ENCODE measurements at regions not wholly inside any gene's neighbourhood (a gene's known extent, or its start where the extent isn't known, plus 50 kb on each side); places are given as distances from the start of the nearest gene placed in this dataset.
"Not testable (repeated sequence)": the region's sequence is repeated elsewhere in the genome, so short reads cannot be mapped to it uniquely, and the experiment has no call there.

DNA sequence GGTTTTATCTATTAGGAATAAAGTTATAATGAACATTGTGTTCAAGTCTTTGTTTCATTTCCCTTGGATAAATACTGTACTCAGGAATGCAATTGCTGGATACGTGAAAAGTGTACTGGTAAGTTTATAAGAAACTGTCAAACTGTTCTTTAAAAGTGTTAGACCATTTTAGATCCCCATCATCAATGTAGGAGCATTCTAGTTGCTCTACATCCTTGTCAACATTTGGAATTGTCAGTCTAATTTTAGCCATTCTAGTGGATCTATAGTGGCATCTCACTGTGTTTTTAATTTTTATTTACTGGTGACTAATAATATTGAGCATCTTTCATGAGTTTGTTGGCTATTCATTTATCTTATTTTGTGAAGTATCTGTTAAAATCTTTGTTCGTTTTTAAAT is 354.0 kb upstream of the NRP1 start:
- no peak for DNase-seq

DNA sequence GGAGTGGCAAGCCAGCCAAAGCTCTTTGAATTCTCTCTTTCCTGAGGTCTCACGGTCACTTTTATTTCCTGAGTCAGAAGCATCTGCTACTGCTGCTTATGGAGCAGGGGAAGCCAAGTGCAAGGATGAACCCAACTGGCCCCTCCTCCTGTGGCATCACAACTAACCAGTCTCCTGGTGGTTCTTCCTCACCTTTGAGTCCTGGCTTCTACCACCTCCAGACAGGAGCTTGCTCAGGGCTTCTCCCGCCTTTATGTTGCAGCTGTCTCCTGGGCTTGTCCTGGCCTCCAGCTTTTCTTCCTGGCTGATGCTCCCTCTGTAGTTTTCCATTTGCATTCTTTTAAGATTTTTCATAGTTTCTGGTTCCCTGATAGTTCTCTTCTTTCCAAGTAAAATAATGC is 349.7 kb upstream of the NRP1 start:
- DNase-seq: peak; percentile 45

DNA sequence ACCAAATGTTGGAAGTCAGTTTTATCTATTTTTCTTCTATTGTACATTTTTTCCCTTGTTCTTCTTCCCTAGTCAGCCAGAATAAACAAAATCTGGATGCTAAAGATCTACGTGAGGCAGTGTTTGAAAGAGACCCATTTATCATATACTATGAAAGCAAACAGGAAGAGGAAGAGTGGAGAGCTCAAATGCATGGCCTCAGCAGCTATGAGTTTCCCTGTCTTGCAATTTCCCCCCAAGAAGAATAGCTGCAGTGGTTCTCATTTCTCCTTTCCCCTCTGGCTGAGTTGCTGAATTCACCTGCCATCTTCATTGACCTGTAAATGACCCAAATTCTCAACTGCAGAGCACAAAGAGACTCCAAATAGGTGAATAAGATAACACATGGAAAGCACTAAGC is 347.1 kb upstream of the NRP1 start:
- no peak for DNase-seq

DNA sequence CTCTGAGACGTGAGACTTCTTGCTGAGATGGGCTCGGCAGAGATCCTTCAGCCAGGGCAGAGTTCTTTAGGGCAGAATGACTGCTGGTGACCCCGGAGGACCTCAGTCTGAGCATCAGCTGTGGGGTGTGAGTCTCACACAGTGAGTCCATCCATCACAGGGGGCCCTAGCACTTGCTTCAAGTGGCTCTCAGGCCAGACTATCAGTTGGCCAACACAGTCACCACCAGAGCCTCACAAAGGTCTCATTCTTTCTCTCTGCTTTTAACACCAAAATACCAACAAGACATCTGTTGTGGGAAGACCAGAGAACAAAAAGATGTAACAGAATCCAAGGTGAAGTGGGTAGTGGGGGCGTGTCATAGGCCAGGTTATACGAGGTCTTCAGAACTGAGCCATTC is 345.6 kb upstream of the NRP1 start:
- DNase-seq: no peak

DNA sequence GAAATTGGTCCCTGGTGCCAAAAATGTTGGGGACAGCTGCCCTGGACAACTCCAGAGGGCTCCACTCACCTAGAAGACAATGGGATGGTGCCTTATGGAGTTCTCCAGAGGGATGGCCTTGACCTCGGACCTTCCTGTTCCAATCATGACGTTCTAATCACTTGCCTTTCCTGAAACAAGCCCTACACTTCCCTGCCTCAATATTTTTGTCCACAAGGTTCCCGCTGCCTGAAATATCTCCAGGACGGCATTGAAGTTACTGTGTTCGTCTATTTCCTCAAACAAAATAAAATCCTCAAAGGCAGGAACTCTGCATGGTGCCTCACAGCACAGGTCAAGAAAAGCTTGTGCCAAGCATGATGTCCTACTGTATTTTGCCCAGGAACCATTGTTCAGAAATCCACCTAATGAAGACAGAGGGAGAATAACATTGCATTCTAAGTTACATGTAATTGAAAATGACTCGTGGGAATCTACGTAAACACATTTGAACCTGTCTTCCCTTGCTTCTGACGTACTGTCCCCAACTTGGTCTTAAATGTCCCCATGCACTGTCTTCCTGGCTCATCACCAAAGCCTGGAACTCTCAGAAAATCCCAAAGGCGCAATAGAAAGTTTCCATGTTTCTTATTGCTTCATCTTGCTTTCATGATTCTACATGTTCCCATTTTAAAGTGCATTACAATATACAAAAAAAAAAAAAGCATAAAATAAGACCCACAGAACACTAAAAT is 342.3 kb upstream of the NRP1 start:
- DNase-seq: no peak

DNA sequence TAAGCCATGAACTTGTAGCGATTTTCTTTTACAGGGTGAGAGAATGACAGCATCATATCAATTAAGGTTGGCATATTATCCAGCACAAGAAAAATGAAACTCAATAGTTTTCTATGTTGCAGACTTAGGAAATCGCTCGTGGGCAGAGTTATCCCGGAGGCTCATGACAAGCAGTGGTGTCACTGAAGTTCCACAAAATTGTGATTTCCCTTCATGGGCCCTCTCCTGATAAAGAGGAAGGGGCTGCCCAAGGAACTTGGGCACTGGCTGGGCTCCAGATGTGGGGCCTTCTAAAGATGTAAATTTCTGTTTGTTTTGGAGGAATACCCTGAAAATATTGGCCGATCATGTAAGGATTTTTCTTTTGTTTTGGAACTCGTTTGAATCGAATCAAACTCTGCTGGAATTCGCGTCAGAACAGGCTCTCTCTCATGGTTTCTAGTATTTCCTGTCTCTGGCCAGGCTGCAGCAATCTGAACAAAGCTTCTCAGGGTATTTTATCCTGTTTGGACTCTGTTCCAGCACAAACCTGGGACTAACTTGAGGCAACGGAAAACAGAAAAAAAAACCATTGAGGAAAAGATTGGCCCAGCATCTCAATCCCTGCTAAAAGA is 340.6 kb upstream of the NRP1 start:
- DNase-seq: peak; percentile 12

DNA sequence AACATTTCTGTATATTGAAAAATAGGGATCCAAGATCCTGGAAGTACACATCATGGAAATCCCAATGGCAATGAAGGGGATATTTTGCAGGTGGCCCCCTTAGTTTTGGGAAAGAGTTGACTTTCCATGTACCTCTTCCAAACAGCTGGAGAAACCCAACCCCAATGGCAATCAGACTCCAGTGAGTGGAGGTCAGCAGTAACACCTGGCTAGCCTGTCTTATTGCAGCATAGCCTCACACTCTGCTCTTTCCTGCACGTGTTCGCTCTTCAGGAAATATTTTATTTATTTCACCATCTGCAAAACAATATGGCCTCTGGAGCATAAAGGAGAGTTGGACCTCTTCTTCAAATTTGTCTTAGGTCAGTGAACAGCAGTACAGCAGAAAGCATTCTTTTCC is 340.0 kb upstream of the NRP1 start:
- DNase-seq: no peak

DNA sequence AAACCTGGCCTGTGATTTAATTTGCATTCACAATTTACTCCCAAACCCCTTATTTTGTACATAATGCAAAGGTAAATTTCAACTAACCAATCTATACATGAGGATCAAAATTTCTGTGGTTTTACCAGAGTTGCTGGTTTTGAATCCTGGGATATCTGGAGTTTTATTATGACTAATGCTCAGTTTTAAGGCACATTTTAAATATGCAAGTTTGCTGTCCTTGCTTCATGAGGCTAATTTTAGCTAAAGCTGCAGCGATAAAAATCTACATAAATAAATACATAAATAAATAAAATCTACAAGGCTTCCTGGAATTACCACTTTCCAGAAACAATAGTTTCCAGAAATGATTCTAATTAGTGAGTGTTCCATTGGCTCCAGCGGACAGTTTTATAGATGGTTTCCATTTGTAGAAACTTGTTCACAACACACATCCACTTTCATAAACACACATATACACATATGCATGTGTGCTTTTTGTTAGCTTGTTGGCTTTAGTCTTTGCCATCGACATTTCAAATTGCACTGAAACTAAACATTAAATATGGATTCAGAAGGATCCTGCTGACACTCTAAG is 339.5 kb upstream of the NRP1 start:
- DNase-seq: no peak

DNA sequence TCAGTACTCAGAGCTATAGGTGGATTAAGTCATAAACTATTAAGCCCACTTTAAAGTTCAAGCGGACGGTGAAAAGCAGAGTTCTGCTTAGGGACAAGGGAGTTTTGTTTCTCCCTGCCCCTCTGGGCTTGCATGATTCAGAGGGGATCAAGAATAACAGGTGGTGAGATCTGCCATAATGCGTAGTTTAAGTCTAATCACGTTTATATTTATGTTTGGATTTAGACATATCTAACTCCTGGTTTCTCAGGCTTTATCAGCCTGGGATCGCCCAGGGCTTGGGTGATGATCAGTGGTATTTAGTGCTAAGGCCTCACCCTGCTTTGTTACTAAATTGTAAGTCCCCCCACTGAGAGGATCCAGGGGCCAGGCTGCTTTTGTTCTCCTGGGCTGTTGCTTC is 335.4 kb upstream of the NRP1 start:
- DNase-seq: no peak

DNA sequence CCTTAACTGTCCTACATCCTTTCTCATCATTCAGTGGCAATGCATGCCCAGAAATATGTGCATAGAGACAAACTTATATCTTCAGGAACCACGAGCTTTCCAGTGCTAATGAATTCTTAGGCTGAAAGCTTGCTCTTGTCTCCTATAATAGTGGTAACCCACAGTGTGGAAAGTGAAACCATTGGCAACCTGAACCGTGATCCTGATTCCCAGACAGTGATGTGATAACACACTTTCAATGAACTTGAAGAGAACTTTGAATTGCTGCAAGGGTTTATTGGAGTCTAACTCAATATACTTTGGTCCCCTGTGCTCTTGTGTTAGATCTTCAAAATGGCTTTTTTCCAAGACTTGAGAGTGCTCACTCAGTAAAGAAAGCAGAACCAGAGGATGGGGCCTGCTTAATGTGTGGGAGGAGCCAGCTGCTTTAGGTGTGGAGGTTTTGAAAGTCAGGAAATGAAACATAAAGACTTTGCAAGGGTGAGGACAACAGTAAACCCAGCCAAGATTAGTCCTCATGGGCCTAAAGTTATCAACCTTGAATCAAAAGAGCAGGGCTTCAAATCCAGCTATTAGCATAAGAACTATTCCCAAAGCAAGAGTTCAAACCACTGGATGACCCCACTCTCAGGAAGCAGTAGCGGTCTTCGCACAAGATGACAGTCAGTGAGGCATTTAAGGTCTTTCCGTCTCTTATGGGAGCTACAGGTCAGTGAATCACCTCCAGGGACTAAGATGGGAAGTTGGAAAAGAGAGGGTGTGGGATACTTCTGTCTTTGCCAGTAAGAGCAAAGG is 332.4 kb upstream of the NRP1 start:
- DNase-seq: peak; percentile 23

DNA sequence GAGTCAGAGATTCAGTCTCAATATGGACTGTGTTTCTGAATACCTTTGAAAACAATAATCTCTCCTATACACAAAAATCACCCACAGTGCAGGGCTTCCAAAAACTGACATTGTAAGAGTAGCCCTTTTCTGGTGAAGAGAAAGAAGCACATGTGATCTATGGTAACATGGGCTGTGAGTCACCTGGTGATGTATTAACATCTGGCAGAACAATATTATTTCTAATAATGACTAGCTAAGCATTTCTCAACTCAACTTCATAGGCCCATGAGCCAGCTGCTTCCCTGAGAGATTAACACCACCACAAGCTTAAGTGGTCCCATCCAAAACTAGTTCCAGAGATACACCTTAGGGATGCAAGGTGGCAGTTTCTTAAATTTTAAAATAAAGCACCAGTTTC is 331.0 kb upstream of the NRP1 start:
- DNase-seq: peak; percentile 58

DNA sequence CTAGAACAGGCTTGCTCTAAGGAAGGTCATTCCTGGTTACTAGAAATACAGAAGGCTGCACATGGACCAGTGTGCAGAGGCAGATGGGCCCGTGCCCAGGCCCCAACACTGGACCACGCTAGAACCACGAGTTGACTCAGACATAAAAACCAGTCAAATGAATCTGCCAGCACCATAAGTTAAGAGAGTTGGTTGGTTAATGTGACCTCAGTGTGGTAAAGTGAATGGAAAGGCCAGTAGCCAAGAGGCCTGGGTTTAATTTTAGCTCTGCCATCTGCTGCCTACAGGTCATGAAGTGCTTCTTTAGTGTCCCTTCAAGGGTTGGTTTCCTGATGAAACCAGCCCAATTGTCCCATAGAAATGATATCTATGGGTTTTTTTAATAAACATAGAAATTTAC is 329.6 kb upstream of the NRP1 start:
- DNase-seq: no peak

DNA sequence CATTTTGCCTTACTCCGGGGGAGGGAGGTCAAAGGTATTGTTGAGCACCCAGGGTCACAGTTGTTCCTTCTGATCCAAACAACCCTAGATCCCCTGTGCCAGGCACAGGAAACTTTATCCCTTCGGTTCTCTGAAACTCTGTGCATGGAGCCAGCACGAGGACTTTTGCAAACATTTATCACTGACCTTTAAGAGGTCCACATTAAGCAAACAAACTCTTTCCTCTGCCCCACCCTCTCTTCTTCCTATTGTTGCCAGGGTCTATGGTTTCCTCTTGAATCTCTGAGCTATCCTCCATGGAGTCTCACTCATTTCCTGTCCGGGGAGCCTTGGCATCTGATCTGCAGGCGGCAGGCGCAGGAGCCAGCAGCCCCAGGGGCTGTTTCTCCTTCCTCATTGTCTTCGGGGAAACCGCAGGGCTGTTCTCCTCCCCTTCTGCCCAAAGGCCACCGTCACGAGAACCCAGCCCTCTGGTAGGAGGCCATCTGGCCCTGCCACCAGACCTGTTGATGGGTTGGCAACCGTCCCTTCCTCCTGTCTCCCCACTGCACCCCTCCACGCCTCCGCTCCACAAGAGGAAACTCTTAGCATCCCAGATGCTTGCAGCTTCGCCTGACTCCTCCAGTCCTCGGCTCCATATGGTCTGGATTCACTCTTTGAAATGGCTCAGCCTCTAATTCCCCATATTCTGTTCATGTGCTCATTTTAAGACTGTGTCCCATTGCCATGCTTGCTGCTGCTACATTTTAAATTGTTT is 327.3 kb upstream of the NRP1 start:
- DNase-seq: peak; percentile 72

DNA sequence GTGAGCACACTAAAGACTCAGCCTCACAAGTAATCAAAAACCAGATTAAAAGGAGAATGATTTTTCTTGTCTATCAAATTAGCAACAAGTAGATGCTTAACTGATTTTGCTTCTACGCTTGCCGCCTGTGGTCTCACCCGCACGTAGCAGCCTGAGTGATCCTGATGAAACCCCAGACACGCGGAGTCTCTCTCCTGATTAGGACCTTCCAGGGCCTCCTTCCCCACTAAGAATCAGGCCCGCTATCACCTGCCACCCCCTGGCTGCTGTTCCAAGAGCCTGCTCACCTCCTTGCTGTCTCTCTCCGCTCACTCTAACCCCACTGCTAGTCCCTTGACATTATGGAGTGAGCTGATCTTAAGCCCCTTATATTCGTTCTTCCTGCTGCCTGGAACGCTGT is 325.9 kb upstream of the NRP1 start:
- DNase-seq: no peak

DNA sequence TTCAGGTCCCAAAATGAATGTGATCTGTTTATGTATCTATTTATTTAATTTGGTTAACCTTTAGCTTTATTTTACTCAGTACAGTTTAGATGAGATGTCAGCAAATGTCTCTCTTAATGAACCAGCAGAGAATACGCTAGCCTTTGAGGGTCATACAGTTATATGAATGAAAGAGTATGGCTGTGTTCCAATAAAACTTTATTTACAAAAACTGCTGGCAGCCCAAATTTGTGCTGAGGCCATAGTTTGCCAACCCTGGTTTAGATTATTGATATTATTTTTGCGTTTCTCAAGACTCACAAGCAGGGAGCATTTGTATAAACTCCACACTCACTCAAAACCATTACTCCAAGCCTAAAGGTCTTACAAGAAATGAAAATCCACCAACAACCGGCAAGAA is 323.4 kb upstream of the NRP1 start:
- no peak for DNase-seq

DNA sequence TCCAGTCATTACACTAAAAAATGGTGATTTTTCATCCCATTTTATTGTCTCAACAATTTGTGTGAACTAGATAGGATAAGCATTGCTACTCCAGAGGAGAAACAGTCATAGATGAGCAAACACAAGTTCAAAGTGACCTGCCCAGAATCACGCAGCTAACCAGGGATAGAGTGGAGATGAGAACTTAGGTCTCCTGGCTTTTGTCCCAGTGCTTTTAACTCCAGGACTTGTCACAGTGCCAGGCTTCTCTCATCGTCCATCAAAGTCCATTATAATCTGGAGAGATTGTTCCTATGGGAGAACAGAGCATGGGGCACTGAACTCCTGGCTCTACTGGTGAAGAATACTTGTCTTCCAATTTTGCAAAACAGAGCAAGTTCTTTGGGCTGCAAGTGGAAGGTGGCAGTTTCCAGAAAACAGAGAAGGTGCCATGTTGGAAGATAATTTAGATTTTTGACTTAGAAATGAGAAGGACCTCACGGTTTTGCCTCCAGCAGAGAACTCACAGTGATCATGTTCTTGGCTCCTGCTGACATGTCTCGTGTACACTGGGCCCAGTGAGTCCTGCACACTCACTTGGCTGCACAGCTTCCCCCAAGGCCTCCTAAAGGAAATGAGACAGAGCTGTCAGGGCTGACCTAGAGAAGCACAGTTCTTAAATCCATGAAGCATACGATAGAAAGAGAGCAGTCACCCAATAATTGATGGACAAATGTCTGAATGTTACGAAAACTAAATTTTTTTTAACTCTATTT is 322.9 kb upstream of the NRP1 start:
- DNase-seq: peak; percentile 75

DNA sequence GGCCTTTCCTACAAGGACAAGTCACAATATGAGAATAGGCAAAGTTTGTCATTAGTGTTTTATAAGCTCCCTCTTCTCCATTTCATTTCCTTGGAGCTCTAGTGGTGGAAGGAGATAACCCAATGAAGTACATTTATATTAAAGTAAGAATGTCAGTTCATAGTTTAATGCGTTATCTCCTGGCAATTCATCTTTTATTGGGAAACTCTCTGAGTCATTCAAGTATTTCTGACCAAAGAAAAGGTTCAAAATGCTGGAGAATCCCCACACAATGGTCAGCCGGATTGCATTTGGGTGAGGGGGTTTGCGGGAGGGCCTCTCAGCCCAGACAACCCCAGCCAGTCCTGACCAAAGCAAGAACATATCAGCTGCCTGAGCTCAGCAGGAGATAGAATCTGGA is 321.5 kb upstream of the NRP1 start:
- peak; percentile 40 for DNase-seq

DNA sequence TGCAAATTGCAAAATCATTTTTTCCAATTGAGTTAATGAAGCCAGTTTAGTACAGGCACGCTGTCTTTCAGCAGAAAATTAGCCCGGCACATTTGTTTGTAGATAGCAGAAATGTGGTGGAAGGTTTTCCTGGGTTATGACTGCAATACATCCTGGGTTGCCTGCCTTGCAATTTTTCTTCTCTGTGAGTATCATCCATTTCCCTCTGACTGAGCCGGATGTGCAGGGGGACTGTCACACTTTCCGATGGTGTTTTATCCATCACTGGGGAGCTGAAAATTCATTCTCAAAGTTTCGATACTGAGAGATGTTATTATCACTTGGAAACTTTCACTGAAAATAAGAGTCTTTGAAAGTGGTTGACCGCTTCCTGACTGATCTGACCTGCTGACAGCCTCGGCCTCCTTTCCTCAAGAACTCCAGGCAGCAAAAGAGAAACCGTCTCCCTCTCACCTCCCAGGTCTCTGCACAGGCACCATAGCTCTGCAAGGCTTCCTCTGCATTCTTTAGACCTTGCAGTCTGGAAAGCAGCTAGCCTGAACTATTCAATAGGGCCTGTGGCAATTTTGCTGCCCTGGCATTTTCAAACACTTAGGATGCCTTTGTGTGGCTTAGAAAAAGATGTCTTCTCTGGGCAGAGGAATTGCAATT is 320.8 kb upstream of the NRP1 start:
- no peak for DNase-seq

DNA sequence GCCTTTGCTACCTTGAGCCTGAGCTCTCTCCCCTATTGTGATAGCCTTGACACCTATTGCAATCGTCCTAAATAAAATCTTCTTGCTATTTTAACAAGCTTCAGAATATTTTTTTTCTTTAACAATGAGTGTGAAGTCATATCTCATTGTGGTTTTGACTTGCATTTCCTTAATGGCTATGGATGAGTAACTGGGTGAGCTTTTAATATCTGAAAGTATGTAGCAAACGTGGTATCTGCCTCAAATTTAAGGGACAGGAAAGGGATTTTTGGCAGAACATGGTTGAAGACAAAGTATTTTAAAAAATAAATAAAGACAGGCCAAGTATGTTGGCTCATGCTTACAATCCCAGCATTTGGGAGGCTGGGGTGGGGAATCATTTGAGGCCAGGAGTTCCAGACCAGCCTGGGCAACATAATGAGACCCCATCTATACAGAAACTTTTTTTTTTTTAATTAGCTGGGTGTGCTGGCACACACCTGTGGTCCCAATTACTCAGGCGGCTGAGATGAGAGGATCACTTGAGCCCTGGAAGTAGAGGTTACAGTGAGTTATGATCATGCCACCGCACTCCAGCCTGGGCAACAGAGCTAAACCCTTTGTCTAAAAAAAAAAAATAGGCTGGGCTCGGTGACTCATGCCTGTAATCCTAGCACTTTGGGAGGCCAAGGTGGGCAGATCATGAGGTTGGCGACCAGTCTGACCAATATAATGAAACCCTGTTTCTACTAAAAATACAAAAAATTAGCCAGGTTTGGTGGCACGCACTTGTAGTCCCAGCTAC is 319.3 kb upstream of the NRP1 start:
- peak; percentile 93 for DNase-seq

DNA sequence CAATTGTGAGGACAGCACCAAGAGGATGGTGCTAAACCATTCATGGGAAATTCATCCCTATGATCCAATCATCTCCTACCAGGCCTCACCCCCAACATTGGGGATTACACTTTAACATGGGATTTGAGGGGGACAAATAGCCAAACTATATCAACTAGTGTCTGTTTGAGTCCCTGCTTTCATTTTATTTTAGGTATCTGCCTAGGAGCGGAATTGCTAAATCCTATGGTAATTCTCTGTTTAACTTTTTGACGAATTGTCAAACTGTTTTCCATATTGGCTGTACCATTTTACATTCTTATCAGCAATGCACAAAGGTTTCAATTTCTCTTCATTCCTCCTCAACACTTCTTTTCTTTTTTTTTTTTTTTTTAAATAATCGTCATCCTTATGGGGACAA is 318.4 kb upstream of the NRP1 start:
- DNase-seq: no peak

DNA sequence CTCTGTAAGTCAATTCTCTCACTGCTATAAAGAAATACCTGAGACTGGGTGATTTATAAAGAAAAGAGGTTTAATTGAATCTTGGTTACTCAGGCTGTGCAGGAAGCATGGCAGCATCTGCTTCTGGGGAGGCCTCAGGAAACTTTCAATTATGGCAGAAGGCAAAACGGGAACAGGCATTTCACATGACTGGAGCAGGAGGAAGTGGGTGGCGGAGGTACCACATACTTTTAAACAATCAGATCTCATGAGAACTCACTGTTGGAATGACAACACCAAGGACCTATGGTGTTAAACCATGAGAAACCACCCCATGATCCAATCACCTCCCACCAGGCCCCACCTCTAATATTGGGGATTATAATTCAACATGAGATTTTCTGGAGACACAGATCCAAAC is 315.7 kb upstream of the NRP1 start:
- not testable (repeated sequence) for DNase-seq
